Neuronal stem cell (in vitro differentiated cells): ENCODE measurements at regions not wholly inside any gene's neighbourhood (a gene's known extent, or its start where the extent isn't known, plus 50 kb on each side); places are given as distances from the start of the nearest gene placed in this dataset.
"Not testable (repeated sequence)": the region's sequence is repeated elsewhere in the genome, so short reads cannot be mapped to it uniquely, and the experiment has no call there.

ENCODE experiments used
- DNase-seq: peaks from one replicate; pipeline ENCODE4 v3.0.0-alpha.2; 2013; ENCODE audit warnings: low spot score
- H2AFZ ChIP-seq: one replicate; pipeline ENCODE4 v1.6.1; 2013; ENCODE audit warnings: mild to moderate bottlenecking, low read length, inconsistent platforms
- H2AK5ac ChIP-seq: 2 replicates; pipeline ENCODE4 v1.6.1; 2013; ENCODE audit warnings: low read depth, mild to moderate bottlenecking, inconsistent platforms, low read length, moderate library complexity, mixed read lengths
- H2BK120ac ChIP-seq: 2 replicates; pipeline ENCODE4 v1.6.1; 2013; ENCODE audit warnings: low read depth, mild to moderate bottlenecking, inconsistent platforms, low read length, moderate library complexity, mixed read lengths
- H2BK12ac ChIP-seq: one replicate; pipeline ENCODE4 v1.6.1; 2013; ENCODE audit warnings: low read length, inconsistent platforms
- H2BK15ac ChIP-seq: 2 replicates; pipeline ENCODE4 v1.6.1; 2013; ENCODE audit warnings: mild to moderate bottlenecking, low read length, inconsistent platforms, mixed read lengths
- H2BK5ac ChIP-seq: one replicate; pipeline ENCODE4 v1.6.1; 2013; ENCODE audit warnings: inconsistent platforms, mild to moderate bottlenecking, low read length, moderate library complexity
- H3K14ac ChIP-seq: one replicate; pipeline ENCODE4 v1.6.1; 2013; ENCODE audit warnings: low read length, inconsistent platforms
- H3K18ac ChIP-seq: 2 replicates; pipeline ENCODE4 v1.6.1; 2013; ENCODE audit warnings: low read length, inconsistent platforms
- H3K23ac ChIP-seq: 2 replicates; pipeline ENCODE4 v1.6.1; 2013; ENCODE audit warnings: low read depth, mild to moderate bottlenecking, mixed read lengths, low read length, inconsistent platforms; ENCODE audit not compliant: poor library complexity
- H3K27ac ChIP-seq: replicated peaks from 3 replicates; pipeline ENCODE4 v1.5.1; 2013; ENCODE audit warnings: low read length, inconsistent platforms
- H3K27me3 ChIP-seq, 3 experiments: 2 replicates each; pipeline ENCODE4 v1.6.1; 2013; ENCODE audit warnings: low read length in 3 of 3, mild to moderate bottlenecking in 2 of 3, inconsistent platforms in 1 of 3, low read depth in 1 of 3, mixed read lengths in 1 of 3, moderate library complexity in 1 of 3; ENCODE audit not compliant: control insufficient read depth in 3 of 3, insufficient read depth in 3 of 3
- H3K36me3 ChIP-seq, 2 donors: replicated peaks in 1 of 2; 2 replicates each; pipeline ENCODE4 v1.6.1; 2013; ENCODE audit warnings: low read length in 2 of 2; ENCODE audit not compliant: control insufficient read depth in 2 of 2, insufficient read depth in 2 of 2
- H3K4ac ChIP-seq: 2 replicates; pipeline ENCODE4 v1.6.1; 2013; ENCODE audit warnings: inconsistent platforms, mild to moderate bottlenecking, low read length, moderate library complexity
- H3K4me1 ChIP-seq, 2 donors: 1 replicate in 1 of 2; 2 replicates in 1 of 2; pipeline ENCODE4 v1.6.1; 2013; ENCODE audit warnings: low read length in 2 of 2, low read depth in 1 of 2; ENCODE audit not compliant: control insufficient read depth in 2 of 2, insufficient read depth in 1 of 2
- H3K4me2 ChIP-seq: one replicate; pipeline ENCODE4 v1.6.1; 2013; ENCODE audit warnings: mild to moderate bottlenecking, low read length, inconsistent platforms; ENCODE audit not compliant: insufficient read depth, poor library complexity, severe bottlenecking
- H3K4me3 ChIP-seq, 2 donors: 2 replicates each; pipeline ENCODE4 v1.5.1; 2013; ENCODE audit warnings: low read length in 2 of 2, mild to moderate bottlenecking in 2 of 2, inconsistent platforms in 1 of 2, moderate library complexity in 1 of 2
- H3K79me1 ChIP-seq: one replicate; pipeline ENCODE4 v1.6.1; 2013; ENCODE audit warnings: low read depth, mild to moderate bottlenecking, inconsistent platforms, low read length, moderate library complexity
- H3K9ac ChIP-seq: one replicate; pipeline ENCODE4 v1.6.1; 2013; ENCODE audit warnings: mild to moderate bottlenecking, low read depth, low read length, inconsistent platforms; ENCODE audit not compliant: poor library complexity
- H3K9me3 ChIP-seq, 2 donors: replicated peaks in 1 of 2; 2 replicates each; pipeline versions ENCODE3 to v1.6.1; 2013; ENCODE audit warnings: low read length in 2 of 2, mild to moderate bottlenecking in 2 of 2, inconsistent platforms in 1 of 2, low read depth in 1 of 2, mixed read lengths in 1 of 2, moderate library complexity in 1 of 2; ENCODE audit not compliant: control insufficient read depth in 2 of 2, insufficient read depth in 1 of 2
- H4K8ac ChIP-seq: one replicate; pipeline ENCODE4 v1.6.1; 2013; ENCODE audit warnings: low read depth, mild to moderate bottlenecking, inconsistent platforms, low read length, moderate library complexity
- H4K91ac ChIP-seq: one replicate; pipeline ENCODE4 v1.6.1; 2013; ENCODE audit warnings: low read length, low read depth, mild to moderate bottlenecking, inconsistent platforms; ENCODE audit not compliant: poor library complexity
- WGBS, 2 donors: extraction: QIAGEN DNeasy Blood & Tissue Kit; methylation state at CpG; one replicate each; pipeline ENCODE4 v1.1.7; 2013; ENCODE audit warnings: missing lambda C conversion rate in 2 of 2, mixed read lengths in 1 of 2; ENCODE audit not compliant: insufficient read length in 2 of 2, insufficient replicate concordance in 1 of 2; ENCODE audit errors: extremely low coverage in 2 of 2; 5-methylcytosine and 5-hydroxymethylcytosine counted together

- Histone ChIP-seq H3K36me3 (no peaks in the 10 kb centered on the region), H2AFZ (no peak overlapping the region), H2BK15ac (no peak overlapping the region), H3K4me2 (no peak overlapping the region), H3K4me3 (no peak overlapping the region), H2AK5ac (no peak overlapping the region), H3K79me1 (no peaks in the 10 kb centered on the region), H2BK120ac (no peak overlapping the region), H3K18ac (no peak overlapping the region), H3K4ac (no peak overlapping the region), H3K27ac (no peak overlapping the region), H3K9ac (no peak overlapping the region), H3K4me1 (peaks cover 5% of the 10 kb centered on the region in 2 donors), H3K14ac (no peak overlapping the region), H4K8ac (no peak overlapping the region), H3K9me3 (no peaks in the 10 kb centered on the region), H3K27me3 (no peaks in the 10 kb centered on the region), H3K23ac (no peak overlapping the region), H2BK5ac (no peak overlapping the region), H4K91ac (no peak overlapping the region), H2BK12ac (no peak overlapping the region)
- no peak for DNase-seq
- no CpG with 5 or more reads among the region's 8 CpGs for WGBS, 2 donors
Observed at GRCh38 chr15:77940381-77940947, 137.0 kb downstream of the TBC1D2B start.

- Histone ChIP-seq H2BK120ac (no peak overlapping the region), H2BK5ac (peak overlapping the region; percentile 2), H2AFZ (no peak overlapping the region), H3K23ac (peak overlapping the region; percentile 65), H3K79me1 (no peaks in the 10 kb centered on the region), H3K14ac (no peak overlapping the region), H2BK12ac (peak overlapping the region; percentile 10), H3K4me3 (no peak overlapping the region), H3K9me3 (no peaks in the 10 kb centered on the region), H3K36me3 (no peaks in the 10 kb centered on the region), H4K91ac (no peak overlapping the region), H3K18ac (peak overlapping the region; percentile 57), H3K4me2 (no peak overlapping the region), H3K27ac (no peak overlapping the region), H2BK15ac (no peak overlapping the region), H3K9ac (no peak overlapping the region), H3K27me3 (no peaks in the 10 kb centered on the region), H2AK5ac (peak overlapping the region; percentile 52), H3K4ac (no peak overlapping the region), H4K8ac (peak overlapping the region; percentile 43), H3K4me1 (peaks cover 3 to 5% of the 10 kb centered on the region in 2 donors)
- no CpG with 5 or more reads among the region's 12 CpGs for WGBS, 2 donors
- DNase-seq, result no peak
Observed at GRCh38 chr15:77939851-77940250, 137.7 kb downstream of the TBC1D2B start.

GRCh38 chr15:77939026-77939425, 138.5 kb downstream of the TBC1D2B start:
- H3K4me1 ChIP-seq, H3K23ac ChIP-seq, H2AK5ac ChIP-seq, H3K27ac ChIP-seq, H2BK5ac ChIP-seq, H2BK120ac ChIP-seq, H3K18ac ChIP-seq, H4K91ac ChIP-seq, DNase-seq, H3K4me3 ChIP-seq, H3K9me3 ChIP-seq, H3K79me1 ChIP-seq, H3K36me3 ChIP-seq, H3K9ac ChIP-seq, H2BK12ac ChIP-seq, H3K4ac ChIP-seq, H4K8ac ChIP-seq, H3K4me2 ChIP-seq, H2BK15ac ChIP-seq, H3K27me3 ChIP-seq: not testable (repeated sequence)
- WGBS, 2 donors, result no CpG with 5 or more reads among the region's 4 CpGs
- peak overlapping the region; percentile 17 for H2AFZ ChIP-seq
- H3K14ac ChIP-seq, result peak overlapping the region; percentile 21

- H2BK120ac ChIP-seq, H3K14ac ChIP-seq, H3K4me3 ChIP-seq, DNase-seq, H3K18ac ChIP-seq, H3K4ac ChIP-seq, H2BK12ac ChIP-seq, H3K9me3 ChIP-seq, H3K79me1 ChIP-seq, H3K9ac ChIP-seq, H2AK5ac ChIP-seq, H4K8ac ChIP-seq, H4K91ac ChIP-seq, H2BK5ac ChIP-seq, H3K36me3 ChIP-seq, H3K4me1 ChIP-seq, H3K27me3 ChIP-seq, H3K4me2 ChIP-seq, H2BK15ac ChIP-seq, H2AFZ ChIP-seq, H3K27ac ChIP-seq: not testable (repeated sequence)
- WGBS, 2 donors, result no CpG with 5 or more reads among the region's 12 CpGs
- H3K23ac ChIP-seq, result peak overlapping the region; percentile 34
Observed at GRCh38 chr15:77938546-77938945, 139.0 kb downstream of the TBC1D2B start.
